ENCODE measurements at regions not wholly inside any gene's neighbourhood (a gene's known extent, or its start where the extent isn't known, plus 50 kb on each side); places are given as distances from the start of the nearest gene placed in this dataset.

- intact Hi-C loops (cut with micrococcal nuclease), result no loop called here
Observed at GRCh38 chr11:81424822-81425221, 1308.8 kb downstream of the FAM181B start.

GRCh38 chr11:81422402-81422801 lies 1311.3 kb downstream of the FAM181B start:
- Histone ChIP-seq H3K9me3 (ENCODE audit: low read length) (peaks cover 24% of the 10 kb centered on the region), H3F3A (ENCODE audit: low read length, unreplicated experiment) (no peaks in the 10 kb centered on the region), H3K36me3 (ENCODE audit: low read depth, low read length) (no peaks in the 10 kb centered on the region), H3K27ac (ENCODE audit: low read length) (no peak overlapping the region), H4K20me1 (ENCODE audit: low read length) (no peaks in the 10 kb centered on the region), H3K27me3 (ENCODE audit: low read length) (no peaks in the 10 kb centered on the region), H3K4me2 (ENCODE audit: low read length) (no peak overlapping the region), H3K9me2 (replicated peaks; ENCODE audit: low read length) (no peaks in the 10 kb centered on the region), H3K79me2 (ENCODE audit: low read length) (no peaks in the 10 kb centered on the region), H2AFZ (ENCODE audit: low read length) (no peak overlapping the region), H3K9ac (ENCODE audit: low read length) (no peak overlapping the region), H3K4me3 (ENCODE audit: low read length) (no peak overlapping the region), H3K4me1 (ENCODE audit: insufficient read depth, low read length) (no peaks in the 10 kb centered on the region)
- intact Hi-C loops (cut with micrococcal nuclease), result no loop called here
- POLR2A ChIA-PET (ENCODE audit: unreplicated experiment), result no interaction called here
- no TSS peak for BruUV-seq (replicated peaks)
- TF ChIP-seq EZH2 (IDR thresholded peaks at IDR 0.05; ENCODE audit: low read length, unreplicated experiment) (no peak), CTCF (conservative IDR thresholded peaks at IDR 0.05; ENCODE audit: low read depth, low read length) (no peak), EZH2phosphoT487 (IDR thresholded peaks at IDR 0.05; ENCODE audit: borderline replicate concordance, low read length) (no peak)
- CTCF ChIA-PET, result no interaction called here
- ATAC-seq, result no peak
- DNase-seq, result no peak

More at GRCh38 chr11:81424822-81425221, 1308.8 kb downstream of the FAM181B start:
- TF ChIP-seq EZH2 (IDR thresholded peaks at IDR 0.05; ENCODE audit: low read length, unreplicated experiment) (no peak), EZH2phosphoT487 (IDR thresholded peaks at IDR 0.05; ENCODE audit: borderline replicate concordance, low read length) (no peak)
- no peaks in the 10 kb centered on the region for H3K27me3 ChIP-seq (ENCODE audit: low read length)
- no peaks in the 10 kb centered on the region for H3K79me2 ChIP-seq (ENCODE audit: low read length)
- no peaks in the 10 kb centered on the region for H3K4me1 ChIP-seq (ENCODE audit: insufficient read depth, low read length)
- H3K27ac ChIP-seq (ENCODE audit: low read length), result no peak overlapping the region
- H3K36me3 ChIP-seq (ENCODE audit: low read depth, low read length), result no peaks in the 10 kb centered on the region
- H2AFZ ChIP-seq (ENCODE audit: low read length), result no peak overlapping the region
- no peaks in the 10 kb centered on the region for H4K20me1 ChIP-seq (ENCODE audit: low read length)
- H3K4me3 ChIP-seq (ENCODE audit: low read length), result no peak overlapping the region
- POLR2A ChIA-PET (ENCODE audit: unreplicated experiment), result no interaction called here
- H3K4me2 ChIP-seq (ENCODE audit: low read length), result no peak overlapping the region
- DNase-seq (no peak), ATAC-seq (no peak)
- H3K9ac ChIP-seq (ENCODE audit: low read length), result no peak overlapping the region
- peaks cover 28% of the 10 kb centered on the region; the same call in 1 of the 2 replicates for H3K9me3 ChIP-seq (ENCODE audit: low read length)
- CTCF ChIA-PET, result no interaction called here
- BruUV-seq (replicated peaks), result no TSS peak
- H3K9me2 ChIP-seq (replicated peaks; ENCODE audit: low read length), result no peaks in the 10 kb centered on the region
- no peaks in the 10 kb centered on the region for H3F3A ChIP-seq (ENCODE audit: low read length, unreplicated experiment)

- no peaks in the 10 kb centered on the region for H4K20me1 ChIP-seq (ENCODE audit: low read length)
- H3K9me2 ChIP-seq (replicated peaks; ENCODE audit: low read length), result no peaks in the 10 kb centered on the region
- no peak overlapping the region for H3K27ac ChIP-seq (ENCODE audit: low read length)
- H3K27me3 ChIP-seq (ENCODE audit: low read length), result no peaks in the 10 kb centered on the region
- intact Hi-C loops (cut with micrococcal nuclease), result no loop called here
- ChIA-PET CTCF (no interaction called here), POLR2A (ENCODE audit: unreplicated experiment) (no interaction called here)
- H3F3A ChIP-seq (ENCODE audit: low read length, unreplicated experiment), result no peaks in the 10 kb centered on the region
- DNase-seq (no peak), ATAC-seq (no peak)
- no peak overlapping the region for H3K4me3 ChIP-seq (ENCODE audit: low read length)
- TF ChIP-seq CTCF (conservative IDR thresholded peaks at IDR 0.05; ENCODE audit: low read depth, low read length), result no peak
- no peak for TF ChIP-seq EZH2 (IDR thresholded peaks at IDR 0.05; ENCODE audit: low read length, unreplicated experiment)
- no peak for TF ChIP-seq EZH2phosphoT487 (IDR thresholded peaks at IDR 0.05; ENCODE audit: borderline replicate concordance, low read length)
- BruUV-seq (replicated peaks), result no TSS peak
- no peaks in the 10 kb centered on the region for H3K79me2 ChIP-seq (ENCODE audit: low read length)
- no peak overlapping the region for H3K9ac ChIP-seq (ENCODE audit: low read length)
- H3K9me3 ChIP-seq (ENCODE audit: low read length), result peaks cover 26% of the 10 kb centered on the region
- no peak overlapping the region for H3K4me2 ChIP-seq (ENCODE audit: low read length)
- no peaks in the 10 kb centered on the region for H3K36me3 ChIP-seq (ENCODE audit: low read depth, low read length)
- no peak overlapping the region for H2AFZ ChIP-seq (ENCODE audit: low read length)
- no peaks in the 10 kb centered on the region for H3K4me1 ChIP-seq (ENCODE audit: insufficient read depth, low read length)
Observed at GRCh38 chr11:81421251-81421860, 1312.3 kb downstream of the FAM181B start.

Data from PC-3 (cell line).